SH-SY5Y (cell line): ENCODE measurements at regions not wholly inside any gene's neighbourhood (a gene's known extent, or its start where the extent isn't known, plus 50 kb on each side); places are given as distances from the start of the nearest gene placed in this dataset.

Experiments used
- GATA2 ChIP-seq: IDR thresholded peaks from 2 replicates; pipeline ENCODE4 v1.6.1; 2011; ENCODE audit warnings: mild to moderate bottlenecking, low read depth, low read length
- GATA3 ChIP-seq: IDR thresholded peaks from 2 replicates; pipeline ENCODE4 v1.6.1; 2011; ENCODE audit warnings: low read depth, mild to moderate bottlenecking, low read length, moderate library complexity

- TF ChIP-seq GATA2 (no peak), GATA3 (no peak)
These were observed 334.2 kb downstream of the KLF12 start for GRCh38 chr13:73800011-73800410.
